Sigmoid colon (tissue), 6 donors: ENCODE measurements at regions not wholly inside any gene's neighbourhood (a gene's known extent, or its start where the extent isn't known, plus 50 kb on each side); places are given as distances from the start of the nearest gene placed in this dataset.

ENCODE experiments used
- DNase-seq: peaks from one replicate; pipeline ENCODE4 v3.0.0-alpha.2; 2019
- H3K27ac ChIP-seq, 4 donors: fragments of 200-600 bp; sonication (generic); one replicate each; pipeline ENCODE4 v1.5.1; 2016 to 2019; ENCODE audit warnings: mild to moderate bottlenecking in 1 of 4
- H3K27me3 ChIP-seq, 3 donors: fragments of 200-600 bp; sonication (generic); one replicate each; pipeline ENCODE4 v1.5.1; 2019; ENCODE audit warnings: mild to moderate bottlenecking in 1 of 3
- H3K36me3 ChIP-seq, 4 donors: fragments of 200-600 bp; sonication (generic); one replicate each; pipeline ENCODE4 v1.5.1; 2016 to 2019
- H3K4me1 ChIP-seq, 4 donors: fragments of 200-600 bp; sonication (generic); one replicate each; pipeline ENCODE4 v1.5.1; 2017 to 2019
- H3K4me3 ChIP-seq, 4 donors: fragments of 200-600 bp; sonication (generic); one replicate each; pipeline ENCODE4 v1.5.1; 2017 to 2019; ENCODE audit warnings: mild to moderate bottlenecking in 2 of 4, moderate library complexity in 1 of 4
- H3K9me3 ChIP-seq, 4 donors: fragments of 200-600 bp in 3 of 4; sonication (generic) in 3 of 4; one replicate each; pipeline versions ENCODE4 v1.5.1 to v1.6.1; 2013 to 2019
- CTCF ChIP-seq, 4 experiments: fragments of 450-650 bp in 3 of 4; fragments of 200-600 bp in 1 of 4; IDR thresholded peaks; one replicate each; pipeline ENCODE4 v1.5.1; 2016 to 2019; ENCODE audit warnings: antibody characterized with exemption in 4 of 4, mild to moderate bottlenecking in 3 of 4, moderate library complexity in 2 of 4
- EP300 ChIP-seq, 4 donors: sonication (generic); formaldehyde crosslinking; IDR thresholded peaks; one replicate each; pipeline ENCODE4 v1.6.1; 2017; ENCODE audit warnings: antibody characterized with exemption in 4 of 4
- POLR2A ChIP-seq, 2 donors: fragments of 450-650 bp; IDR thresholded peaks; one replicate each; pipeline ENCODE4 v1.6.1; 2016; ENCODE audit warnings: antibody characterized with exemption in 2 of 2, mild to moderate bottlenecking in 2 of 2, moderate library complexity in 2 of 2
- POLR2AphosphoS5 ChIP-seq, 4 donors: sonication (generic); formaldehyde crosslinking; IDR thresholded peaks; one replicate each; pipeline ENCODE4 v1.6.1; 2017; ENCODE audit warnings: antibody characterized with exemption in 4 of 4
- WGBS, 2 donors: extraction: QIAGEN DNeasy Blood & Tissue Kit; methylation state at CpG; one replicate each; pipeline ENCODE4 v1.1.7; 2013; 5-methylcytosine and 5-hydroxymethylcytosine counted together
- intact Hi-C: fragments of 100-400 bp; cut with DNase I; formaldehyde crosslinking; loops from one replicate; pipeline ENCODE4 v1.15.1; 2023
- donor health status: healthy with polysubstance abuse.
- donor health status: healthy.

GRCh38 chr1:20428841-20429240, 57.2 kb downstream of the CAMK2N1 start:
- TF ChIP-seq CTCF (IDR thresholded peaks at IDR 0.05) (no peak), POLR2AphosphoS5 (IDR thresholded peaks at IDR 0.05) (no peak), EP300 (IDR thresholded peaks at IDR 0.05) (no peak), POLR2A (IDR thresholded peaks at IDR 0.05) (no peak)
- no peak overlapping the region for H3K27ac ChIP-seq
- 81 to 86% methylated on average over 6 of the region's 6 CpGs for WGBS, 2 donors
- no peak overlapping the region for H3K4me3 ChIP-seq
- peaks cover 0 to 28% (median 0%) of the 10 kb centered on the region in 3 donors for H3K27me3 ChIP-seq
- H3K4me1 ChIP-seq: no peaks in the 10 kb centered on the region
- peaks cover 0 to 3% (median 1%) of the 10 kb centered on the region in 4 donors for H3K9me3 ChIP-seq
- H3K36me3 ChIP-seq: no peaks in the 10 kb centered on the region
- intact Hi-C loops: no loop called here
- no peak for DNase-seq

- WGBS, 2 donors: 63 to 75% methylated on average over 4 of the region's 4 CpGs
- intact Hi-C loops: no loop called here
- TF ChIP-seq POLR2A (IDR thresholded peaks at IDR 0.05) (no peak), POLR2AphosphoS5 (IDR thresholded peaks at IDR 0.05) (no peak), EP300 (IDR thresholded peaks at IDR 0.05) (no peak), CTCF (IDR thresholded peaks at IDR 0.05) (no peak)
- H3K27me3 ChIP-seq: peaks cover 0 to 21% (median 0%) of the 10 kb centered on the region in 3 donors
- peaks cover 0 to 12% (median 3%) of the 10 kb centered on the region in 4 donors for H3K9me3 ChIP-seq
- H3K27ac ChIP-seq: no peak overlapping the region
- H3K4me1 ChIP-seq: no peaks in the 10 kb centered on the region
- H3K36me3 ChIP-seq: no peaks in the 10 kb centered on the region
- H3K4me3 ChIP-seq: no peak overlapping the region
- DNase-seq: no peak
Measured at GRCh38 chr1:20426923-20427322, 59.1 kb downstream of the CAMK2N1 start.

GRCh38 chr1:20426371-20426770, 59.6 kb downstream of the CAMK2N1 start:
- WGBS, 2 donors: 68 to 77% methylated on average over 4 of the region's 4 CpGs
- H3K36me3 ChIP-seq: no peaks in the 10 kb centered on the region
- H3K4me1 ChIP-seq: no peaks in the 10 kb centered on the region
- DNase-seq: no peak
- no peak overlapping the region for H3K4me3 ChIP-seq
- peaks cover 0 to 17% (median 0%) of the 10 kb centered on the region in 3 donors for H3K27me3 ChIP-seq
- no peak overlapping the region for H3K27ac ChIP-seq
- intact Hi-C loops: no loop called here
- no peak for TF ChIP-seq EP300 (IDR thresholded peaks at IDR 0.05)
- H3K9me3 ChIP-seq: peaks cover 0 to 12% (median 3%) of the 10 kb centered on the region in 4 donors

- Histone ChIP-seq H3K27me3 (peaks cover 0 to 9% (median 0%) of the 10 kb centered on the region in 3 donors), H3K36me3 (no peaks in the 10 kb centered on the region), H3K9me3 (peaks cover 0 to 12% (median 3%) of the 10 kb centered on the region in 4 donors), H3K27ac (no peak overlapping the region), H3K4me1 (no peaks in the 10 kb centered on the region), H3K4me3 (no peak overlapping the region)
- TF ChIP-seq POLR2A (IDR thresholded peaks at IDR 0.05) (no peak), CTCF (IDR thresholded peaks at IDR 0.05) (no peak), POLR2AphosphoS5 (IDR thresholded peaks at IDR 0.05) (no peak), EP300 (IDR thresholded peaks at IDR 0.05) (no peak)
- DNase-seq: no peak
- WGBS, 2 donors: 22 to 47% methylated on average over 2 of the region's 2 CpGs
- intact Hi-C loops: no loop called here
Measured at GRCh38 chr1:20425622-20426021, 60.4 kb downstream of the CAMK2N1 start.

- Histone ChIP-seq H3K27ac (no peak overlapping the region), H3K4me1 (no peaks in the 10 kb centered on the region), H3K4me3 (no peak overlapping the region), H3K36me3 (no peaks in the 10 kb centered on the region), H3K9me3 (peaks cover 0 to 12% (median 3%) of the 10 kb centered on the region in 4 donors), H3K27me3 (peaks cover 0 to 24% (median 3%) of the 10 kb centered on the region in 3 donors)
- intact Hi-C loops: no loop called here
- TF ChIP-seq CTCF (IDR thresholded peaks at IDR 0.05): no peak
- TF ChIP-seq POLR2A (IDR thresholded peaks at IDR 0.05): no peak
- TF ChIP-seq POLR2AphosphoS5 (IDR thresholded peaks at IDR 0.05): no peak
- TF ChIP-seq EP300 (IDR thresholded peaks at IDR 0.05): no peak
- WGBS, 2 donors: 87 to 91% methylated on average over 3 of the region's 3 CpGs
- no peak for DNase-seq
Measured at GRCh38 chr1:20423169-20423795, 62.7 kb downstream of the CAMK2N1 start.
